ACC112 (cell line): ENCODE measurements at regions not wholly inside any gene's neighbourhood (a gene's known extent, or its start where the extent isn't known, plus 50 kb on each side); places are given as distances from the start of the nearest gene placed in this dataset.

Experiments used
- H2AFZ ChIP-seq: fragments of 200-600 bp; sonication (generic); one replicate; pipeline ENCODE4 v1.6.0; 2017; ENCODE audit warnings: antibody characterized with exemption, low read length; ENCODE audit not compliant: unreplicated experiment
- H3K27ac ChIP-seq: fragments of 200-600 bp; sonication (generic); 2 replicates; pipeline ENCODE4 v1.5.1; 2014; ENCODE audit warnings: low read depth, mild to moderate bottlenecking, antibody characterized with exemption, low read length, moderate library complexity
- H3K27me3 ChIP-seq: fragments of 200-600 bp; sonication (generic); 2 replicates; pipeline ENCODE4 v1.6.1; 2014; ENCODE audit warnings: mild to moderate bottlenecking, antibody characterized with exemption, low read length, moderate library complexity, mixed read lengths; ENCODE audit not compliant: insufficient read depth
- H3K36me3 ChIP-seq: fragments of 200-600 bp; sonication (generic); 2 replicates; pipeline ENCODE4 v1.6.1; 2016; ENCODE audit warnings: mild to moderate bottlenecking, antibody characterized with exemption, low read length, moderate library complexity, mixed read lengths; ENCODE audit not compliant: insufficient read depth
- H3K4me1 ChIP-seq: fragments of 200-600 bp; sonication (generic); one replicate; pipeline ENCODE4 v1.6.1; 2016; ENCODE audit warnings: low read length, mixed read lengths; ENCODE audit not compliant: insufficient read depth, unreplicated experiment, control insufficient read depth
- H3K4me3 ChIP-seq: fragments of 200-600 bp; sonication (generic); 2 replicates; pipeline ENCODE4 v1.5.1; 2014; ENCODE audit warnings: mild to moderate bottlenecking, low read depth, low read length
- H3K79me2 ChIP-seq: fragments of 200-600 bp; sonication (generic); one replicate; pipeline ENCODE4 v1.6.0; 2016; ENCODE audit warnings: low read length; ENCODE audit not compliant: control insufficient read depth, unreplicated experiment, insufficient read depth

- H3K4me1 ChIP-seq, result no peaks in the 10 kb centered on the region
- H3K27ac ChIP-seq, result no peak overlapping the region
- no peak overlapping the region for H3K4me3 ChIP-seq
- H2AFZ ChIP-seq, result no peak overlapping the region
- peaks cover 46% of the 10 kb centered on the region for H3K27me3 ChIP-seq
- no peaks in the 10 kb centered on the region for H3K36me3 ChIP-seq
- H3K79me2 ChIP-seq, result no peaks in the 10 kb centered on the region
These were observed 329.8 kb downstream of the PMP22 start for GRCh38 chr17:14935139-14935841.

GRCh38 chr17:14933676-14934075, 331.4 kb downstream of the PMP22 start:
- H2AFZ ChIP-seq, result no peak overlapping the region
- H3K27ac ChIP-seq, result no peak overlapping the region
- H3K79me2 ChIP-seq, result no peaks in the 10 kb centered on the region
- H3K27me3 ChIP-seq, result peaks cover 46% of the 10 kb centered on the region
- no peaks in the 10 kb centered on the region for H3K36me3 ChIP-seq
- no peak overlapping the region for H3K4me3 ChIP-seq
- H3K4me1 ChIP-seq, result no peaks in the 10 kb centered on the region

GRCh38 chr17:14926526-14927122, 338.5 kb downstream of the PMP22 start:
- H2AFZ ChIP-seq, result peak overlapping the region; percentile 1
- H3K36me3 ChIP-seq, result no peaks in the 10 kb centered on the region
- peaks cover 5% of the 10 kb centered on the region for H3K4me1 ChIP-seq
- H3K27me3 ChIP-seq, result no peaks in the 10 kb centered on the region
- no peaks in the 10 kb centered on the region for H3K79me2 ChIP-seq
- no peak overlapping the region for H3K4me3 ChIP-seq
- no peak overlapping the region for H3K27ac ChIP-seq

- Histone ChIP-seq H3K4me3 (no peak overlapping the region), H3K27ac (no peak overlapping the region), H3K36me3 (no peaks in the 10 kb centered on the region), H3K79me2 (no peaks in the 10 kb centered on the region), H3K27me3 (no peaks in the 10 kb centered on the region), H2AFZ (peak overlapping the region; percentile 1), H3K4me1 (peaks cover 5% of the 10 kb centered on the region)
These were observed 339.1 kb downstream of the PMP22 start for GRCh38 chr17:14926073-14926472.

GRCh38 chr17:14925498-14925897, 339.6 kb downstream of the PMP22 start:
- Histone ChIP-seq H2AFZ (no peak overlapping the region), H3K79me2 (no peaks in the 10 kb centered on the region), H3K36me3 (no peaks in the 10 kb centered on the region), H3K4me3 (no peak overlapping the region), H3K4me1 (peaks cover 5% of the 10 kb centered on the region), H3K27ac (no peak overlapping the region), H3K27me3 (no peaks in the 10 kb centered on the region)

- Histone ChIP-seq H3K4me1 (peaks cover 5% of the 10 kb centered on the region), H3K79me2 (no peaks in the 10 kb centered on the region), H3K27ac (no peak overlapping the region), H3K27me3 (no peaks in the 10 kb centered on the region), H3K36me3 (no peaks in the 10 kb centered on the region), H3K4me3 (no peak overlapping the region), H2AFZ (no peak overlapping the region)
These were observed 341.1 kb downstream of the PMP22 start for GRCh38 chr17:14923981-14924380.

- no peaks in the 10 kb centered on the region for H3K36me3 ChIP-seq
- no peak overlapping the region for H3K27ac ChIP-seq
- no peak overlapping the region for H3K4me3 ChIP-seq
- no peak overlapping the region for H2AFZ ChIP-seq
- peaks cover 5% of the 10 kb centered on the region for H3K4me1 ChIP-seq
- no peaks in the 10 kb centered on the region for H3K79me2 ChIP-seq
- no peaks in the 10 kb centered on the region for H3K27me3 ChIP-seq
These were observed 342.7 kb downstream of the PMP22 start for GRCh38 chr17:14922411-14922810.

GRCh38 chr17:14921936-14922335, 343.2 kb downstream of the PMP22 start:
- Histone ChIP-seq H3K27ac (no peak overlapping the region), H3K36me3 (no peaks in the 10 kb centered on the region), H3K27me3 (no peaks in the 10 kb centered on the region), H3K4me3 (no peak overlapping the region), H3K79me2 (no peaks in the 10 kb centered on the region), H2AFZ (no peak overlapping the region), H3K4me1 (peaks cover 5% of the 10 kb centered on the region)

- H2AFZ ChIP-seq, result no peak overlapping the region
- H3K27ac ChIP-seq, result no peak overlapping the region
- peaks cover 5% of the 10 kb centered on the region for H3K4me1 ChIP-seq
- no peaks in the 10 kb centered on the region for H3K36me3 ChIP-seq
- H3K4me3 ChIP-seq, result no peak overlapping the region
- H3K27me3 ChIP-seq, result no peaks in the 10 kb centered on the region
- no peaks in the 10 kb centered on the region for H3K79me2 ChIP-seq
These were observed 345.4 kb downstream of the PMP22 start for GRCh38 chr17:14919631-14920213.

GRCh38 chr17:14919094-14919493, 346.0 kb downstream of the PMP22 start:
- H3K36me3 ChIP-seq, result no peaks in the 10 kb centered on the region
- no peaks in the 10 kb centered on the region for H3K79me2 ChIP-seq
- no peak overlapping the region for H3K4me3 ChIP-seq
- H3K4me1 ChIP-seq, result peaks cover 5% of the 10 kb centered on the region
- H2AFZ ChIP-seq, result no peak overlapping the region
- H3K27ac ChIP-seq, result no peak overlapping the region
- H3K27me3 ChIP-seq, result no peaks in the 10 kb centered on the region

GRCh38 chr17:14918540-14918939, 346.6 kb downstream of the PMP22 start:
- no peak overlapping the region for H3K27ac ChIP-seq

More at GRCh38 chr17:14918540-14918939, 346.6 kb downstream of the PMP22 start:
- Histone ChIP-seq H3K4me3 (no peak overlapping the region), H3K36me3 (no peaks in the 10 kb centered on the region), H3K79me2 (no peaks in the 10 kb centered on the region), H2AFZ (no peak overlapping the region), H3K4me1 (peaks cover under 1% of the 10 kb centered on the region), H3K27me3 (no peaks in the 10 kb centered on the region)
